AG09309 (cell line): ENCODE measurements at regions not wholly inside any gene's neighbourhood (a gene's known extent, or its start where the extent isn't known, plus 50 kb on each side); places are given as distances from the start of the nearest gene placed in this dataset.

Source experiments
- DNase-seq: peaks from one replicate; pipeline ENCODE4 v3.0.0-alpha.2; 2010; ENCODE audit warnings: low read depth
- H3K4me3 ChIP-seq: 2 replicates; pipeline ENCODE4 v1.5.1; 2011; ENCODE audit warnings: mild to moderate bottlenecking, low read depth, low read length, moderate library complexity; ENCODE audit not compliant: control insufficient read depth
- CTCF ChIP-seq: IDR thresholded peaks from 2 replicates; pipeline ENCODE4 v1.5.1; 2011; ENCODE audit warnings: mild to moderate bottlenecking, low read depth, low read length, inconsistent platforms; ENCODE audit not compliant: insufficient read depth, control insufficient read depth; ENCODE audit errors: missing control alignments

- no peak overlapping the region for H3K4me3 ChIP-seq
- DNase-seq, result no peak
- TF ChIP-seq CTCF, result no peak
These were observed 328.8 kb downstream of the MIAT start for GRCh38 chr22:26985931-26986782.

- TF ChIP-seq CTCF, result no peak
- DNase-seq, result no peak
These were observed 329.5 kb downstream of the MIAT start for GRCh38 chr22:26986884-26987283.

GRCh38 chr22:26990503-26991189, 333.3 kb downstream of the MIAT start:
- DNase-seq, result no peak
- H3K4me3 ChIP-seq, result no peak overlapping the region
- TF ChIP-seq CTCF, result no peak

More at GRCh38 chr22:26986884-26987283, 329.5 kb downstream of the MIAT start:
- no peak overlapping the region for H3K4me3 ChIP-seq

- TF ChIP-seq CTCF, result no peak
- DNase-seq, result no peak
- no peak overlapping the region for H3K4me3 ChIP-seq
These were observed 335.2 kb downstream of the MIAT start for GRCh38 chr22:26992556-26992955.

GRCh38 chr22:26993886-26994285, 336.5 kb downstream of the MIAT start:
- H3K4me3 ChIP-seq, result no peak overlapping the region
- DNase-seq, result no peak
- no peak for TF ChIP-seq CTCF

GRCh38 chr22:26994801-26995200, 337.4 kb downstream of the MIAT start:
- no peak for DNase-seq
- no peak overlapping the region for H3K4me3 ChIP-seq
- no peak for TF ChIP-seq CTCF
